ENCODE measurements at regions not wholly inside any gene's neighbourhood (a gene's known extent, or its start where the extent isn't known, plus 50 kb on each side); places are given as distances from the start of the nearest gene placed in this dataset.

GRCh38 chr5:62896121-62896893, 317.7 kb downstream of the LRRC70 start (continued):
- TF ChIP-seq CHD7 (IDR thresholded peaks at IDR 0.05; ENCODE audit: insufficient replicate concordance, low read length) (no peak), YY1 (IDR thresholded peaks at IDR 0.05; ENCODE audit: low read depth, low read length) (peak; percentile 67; the same call in 1 of the 2 replicates), SAP30 (IDR thresholded peaks at IDR 0.05; ENCODE audit: insufficient read depth, insufficient replicate concordance, low read length) (no peak)

Measured in H1 (cell line).